OCI-M1 (cell line): ENCODE measurements at regions not wholly inside any gene's neighbourhood (a gene's known extent, or its start where the extent isn't known, plus 50 kb on each side); places are given as distances from the start of the nearest gene placed in this dataset.

Experiments used
- DNase-seq: peaks from one replicate; lab custom pipeline; 2025; lab: John Stamatoyannopoulos, UW

DNA sequence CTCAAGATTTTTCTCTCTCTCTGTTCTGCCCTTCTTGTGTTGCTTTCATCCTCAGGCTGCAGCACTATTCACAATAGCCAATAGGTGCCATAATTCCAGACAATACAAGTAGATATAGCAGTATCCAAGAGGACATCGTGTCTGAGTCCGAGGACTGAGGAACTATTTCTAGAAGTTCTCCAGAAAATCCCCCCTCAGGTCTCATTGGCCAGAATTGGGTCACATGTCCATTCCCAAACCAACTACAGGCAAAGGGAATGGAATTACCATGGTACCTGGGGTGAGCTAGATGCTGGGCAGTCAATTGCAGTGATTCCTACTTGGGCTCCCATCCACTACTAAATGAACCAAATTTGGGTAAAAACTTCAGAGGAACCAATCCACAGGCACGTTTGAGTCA lies 301.9 kb upstream of the RASGEF1B start:
- DNase-seq, result no peak

DNA sequence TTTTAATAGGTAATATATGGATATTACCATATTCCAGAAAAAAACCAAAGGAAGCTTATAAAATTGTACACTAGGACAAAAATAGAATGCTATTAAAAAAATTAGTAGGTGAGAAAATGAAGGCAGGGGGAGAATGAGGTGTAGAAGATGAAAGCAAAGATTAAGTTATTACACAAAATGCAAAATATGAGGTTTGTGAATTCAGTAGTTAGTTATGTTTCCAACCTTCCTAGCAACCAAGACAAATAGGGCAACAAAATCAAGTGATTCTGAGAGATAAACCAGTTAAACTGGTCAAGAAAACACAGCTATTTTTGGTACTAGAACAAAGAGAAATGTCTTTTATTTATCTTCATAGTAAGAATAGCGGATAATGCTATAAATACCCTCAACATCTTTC lies 300.0 kb upstream of the RASGEF1B start:
- DNase-seq, result no peak

DNA sequence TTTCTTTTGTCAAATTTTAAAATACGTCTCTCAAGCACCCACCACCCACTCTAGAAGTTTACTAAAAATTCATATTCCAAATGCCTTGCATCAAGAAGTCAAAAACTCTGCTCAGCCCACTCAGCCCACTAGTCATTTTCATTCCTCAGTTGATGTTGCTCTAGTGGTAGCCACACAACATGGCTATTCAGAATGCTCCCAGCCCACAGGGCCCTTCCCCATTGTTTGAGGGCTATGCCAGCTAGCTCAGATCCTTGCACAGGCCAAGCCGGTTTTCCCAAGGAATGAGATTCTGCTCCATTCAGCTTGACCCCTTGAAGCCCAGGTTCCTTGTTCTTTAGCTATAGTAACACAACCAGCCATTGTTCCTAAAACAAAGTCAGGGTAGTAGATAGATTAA lies 297.5 kb upstream of the RASGEF1B start:
- no peak for DNase-seq

DNA sequence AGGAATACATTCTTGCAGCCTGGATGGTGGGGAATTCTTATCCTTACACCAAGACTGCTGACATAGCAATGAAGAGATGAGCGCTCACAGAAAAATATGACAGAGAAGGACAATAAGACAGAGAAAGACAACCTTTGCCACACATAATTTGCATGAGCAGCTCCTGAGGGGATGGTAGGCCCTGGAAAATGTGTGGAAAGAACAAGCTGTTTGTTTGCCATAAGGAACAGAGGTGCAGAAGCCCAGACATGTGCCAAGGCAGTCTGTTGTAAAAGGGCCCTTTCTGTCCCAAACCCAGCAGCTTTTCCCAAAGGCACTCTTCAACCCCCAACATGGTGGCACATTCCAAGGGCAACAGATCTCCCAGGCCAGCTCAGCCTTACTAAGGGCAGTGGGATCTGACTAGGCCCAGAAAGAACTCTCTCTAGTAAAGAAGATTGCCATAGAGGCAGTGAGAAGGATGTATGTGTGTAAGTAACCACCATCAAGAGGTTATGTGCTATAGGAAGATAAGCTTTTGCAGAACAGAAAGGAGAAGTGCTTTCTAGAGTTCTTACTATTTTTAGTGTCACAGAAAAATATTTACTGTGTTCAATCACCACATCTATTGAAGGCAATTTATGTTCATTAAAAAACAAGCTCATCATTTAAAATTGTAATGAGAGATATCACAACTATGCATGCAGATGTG lies 287.0 kb upstream of the RASGEF1B start:
- peak; percentile 84 for DNase-seq

DNA sequence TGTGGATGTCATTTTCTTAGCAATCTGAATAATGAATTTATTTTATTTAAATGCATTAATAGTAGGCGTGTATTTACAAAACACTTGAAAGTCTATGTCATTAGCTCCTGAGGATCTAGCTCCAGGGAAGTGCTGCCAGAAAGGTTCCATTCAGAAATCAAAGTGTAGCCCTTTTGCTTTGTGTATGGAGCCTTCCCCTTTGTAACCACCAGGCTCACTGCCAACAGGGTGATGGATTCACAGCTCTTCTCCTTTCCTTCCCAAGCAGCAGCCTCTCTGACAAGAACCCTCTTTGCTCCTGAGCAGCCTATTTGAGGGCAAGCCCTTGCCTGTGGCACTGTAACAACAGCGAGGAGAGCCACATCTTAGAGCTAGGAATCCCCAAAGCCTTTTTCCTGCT lies 286.0 kb upstream of the RASGEF1B start:
- peak; percentile 37 for DNase-seq

DNA sequence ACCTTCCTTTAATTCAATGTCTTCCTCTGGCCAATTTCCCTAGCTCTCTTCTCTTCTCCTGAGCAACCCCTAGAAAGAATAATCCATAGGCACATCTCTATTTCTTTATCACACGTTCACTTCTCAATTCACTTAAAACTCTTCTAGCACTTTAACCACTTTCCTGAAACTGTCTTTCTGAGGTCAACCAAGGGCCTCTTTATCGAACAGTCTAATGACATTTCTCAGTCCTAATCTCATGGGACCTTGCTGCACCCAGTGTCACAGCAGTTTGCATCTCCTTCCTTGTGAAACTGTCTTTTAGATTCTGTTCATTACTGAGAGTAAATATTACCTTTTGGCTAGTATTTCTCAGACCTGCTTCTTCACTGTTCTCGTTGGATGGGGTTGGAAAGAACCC lies 285.3 kb upstream of the RASGEF1B start:
- DNase-seq, result peak; percentile 9

DNA sequence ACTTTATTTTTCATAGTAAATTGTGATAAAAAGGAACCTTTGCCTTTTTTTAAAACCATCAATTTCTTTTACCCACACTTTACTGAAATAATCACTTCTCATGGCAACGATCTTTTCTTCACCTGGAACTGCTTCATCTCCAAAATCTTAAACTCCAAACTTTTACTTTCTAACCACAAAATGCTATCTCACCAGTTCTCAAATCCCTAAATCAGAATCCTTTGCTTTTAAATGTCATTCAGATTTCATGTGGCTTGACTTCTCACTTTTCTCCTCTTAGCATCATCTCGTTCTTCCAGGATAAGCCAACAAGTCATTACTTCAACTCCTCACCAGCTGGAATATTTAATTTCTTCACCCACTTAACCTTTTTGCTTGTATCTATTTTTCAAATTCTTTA lies 284.3 kb upstream of the RASGEF1B start:
- no peak for DNase-seq

DNA sequence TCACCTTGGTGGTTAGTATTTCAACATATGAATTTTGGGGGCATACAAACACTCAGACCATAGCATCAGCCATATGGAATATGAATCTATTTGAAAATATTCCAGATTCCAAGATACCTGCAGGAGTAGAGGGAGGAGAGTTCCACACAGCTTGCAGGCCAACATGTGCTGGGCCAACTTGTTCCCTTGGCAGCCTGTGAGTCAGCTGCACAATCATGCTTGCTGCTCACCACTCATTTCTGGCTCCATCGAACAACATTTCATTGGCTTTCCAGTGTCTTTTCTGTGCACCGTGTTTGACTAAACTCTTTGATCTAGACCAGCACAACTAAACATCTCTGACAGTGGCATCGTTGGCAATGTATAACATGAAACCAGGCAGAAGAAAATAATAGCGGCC lies 282.5 kb upstream of the RASGEF1B start:
- no peak for DNase-seq

DNA sequence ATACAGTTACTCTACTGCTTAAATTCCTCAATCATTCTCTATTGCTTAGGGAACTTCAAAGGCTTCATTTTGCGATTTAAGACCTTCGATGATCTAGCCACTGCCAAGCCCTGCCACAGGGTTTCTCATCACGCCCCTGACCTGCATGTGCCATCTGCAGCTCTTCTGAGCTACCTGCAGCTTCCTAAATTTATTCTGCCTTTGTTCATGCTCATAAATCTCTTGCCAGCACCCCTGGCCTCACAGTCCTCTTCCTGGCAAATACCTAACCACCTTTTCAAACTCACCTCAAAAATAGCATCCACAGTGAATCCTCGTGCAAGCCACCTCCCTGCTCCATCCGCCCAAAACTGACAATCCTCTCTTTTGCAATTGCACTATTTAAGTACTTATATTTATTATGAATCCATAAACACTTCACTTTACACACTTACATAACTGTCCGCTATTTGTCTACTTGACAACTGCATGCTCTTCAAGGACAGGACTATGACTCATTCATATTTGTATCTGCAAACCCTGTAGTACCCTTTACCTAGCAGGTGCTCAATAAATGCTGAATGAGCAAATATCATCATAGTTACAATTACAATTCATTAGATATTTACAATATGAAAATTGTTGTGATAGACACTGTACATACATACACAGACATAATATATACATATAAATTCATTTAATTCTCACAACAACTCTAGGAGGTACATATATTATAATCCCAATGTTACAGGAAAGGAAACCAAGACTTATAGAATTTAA lies 280.0 kb upstream of the RASGEF1B start:
- DNase-seq, result no peak

DNA sequence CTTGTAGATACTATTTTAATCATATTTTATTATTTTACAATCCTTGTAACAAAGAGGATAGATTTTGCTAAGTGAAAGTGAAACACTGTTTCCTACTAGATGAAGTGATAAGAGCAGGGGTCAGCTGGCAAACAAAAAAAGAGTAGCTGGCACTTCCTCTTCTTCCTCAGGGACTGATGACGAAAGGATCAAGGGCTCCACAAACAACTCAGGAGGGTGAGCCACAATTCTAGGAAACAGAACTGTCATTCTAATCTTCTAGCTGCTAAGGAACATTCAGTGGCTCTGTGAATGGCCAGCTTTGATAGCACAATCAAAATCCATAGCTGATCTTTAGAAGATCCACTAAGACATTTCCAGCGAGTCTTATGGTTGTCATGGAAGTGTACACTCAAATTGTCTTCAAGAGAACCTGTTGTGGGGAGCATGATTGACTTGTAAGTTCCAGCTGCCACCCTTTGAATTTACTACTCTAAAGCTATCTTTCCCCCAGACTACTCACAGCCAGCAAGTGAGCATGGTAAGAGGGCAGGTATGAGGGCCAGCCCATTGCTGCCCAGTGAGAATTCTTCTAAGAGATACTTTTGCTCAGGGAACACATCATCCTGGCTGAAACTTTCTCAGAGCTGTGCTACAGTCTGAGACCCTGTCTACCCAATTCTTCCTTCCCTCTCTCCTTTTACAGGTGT lies 275.7 kb upstream of the RASGEF1B start:
- peak; percentile 96 for DNase-seq

DNA sequence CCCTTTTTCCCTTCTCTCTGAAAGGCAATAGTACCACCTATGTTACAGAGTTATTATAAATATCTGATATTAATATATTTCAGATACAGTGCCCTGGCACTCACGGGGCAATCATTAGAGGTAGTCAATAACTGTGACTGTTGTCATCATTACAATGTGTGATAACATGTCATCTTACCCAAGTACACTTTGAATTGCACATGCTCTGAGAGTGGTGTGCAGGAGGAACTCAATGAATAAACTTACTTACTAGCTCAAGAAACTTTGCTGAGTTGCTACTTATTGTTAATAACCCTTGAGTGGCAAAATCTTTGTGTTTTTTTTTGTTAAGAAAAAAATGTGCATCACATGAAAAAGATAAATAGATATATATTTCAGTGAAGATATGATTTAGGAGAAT lies 275.1 kb upstream of the RASGEF1B start:
- DNase-seq, result peak; percentile 70

DNA sequence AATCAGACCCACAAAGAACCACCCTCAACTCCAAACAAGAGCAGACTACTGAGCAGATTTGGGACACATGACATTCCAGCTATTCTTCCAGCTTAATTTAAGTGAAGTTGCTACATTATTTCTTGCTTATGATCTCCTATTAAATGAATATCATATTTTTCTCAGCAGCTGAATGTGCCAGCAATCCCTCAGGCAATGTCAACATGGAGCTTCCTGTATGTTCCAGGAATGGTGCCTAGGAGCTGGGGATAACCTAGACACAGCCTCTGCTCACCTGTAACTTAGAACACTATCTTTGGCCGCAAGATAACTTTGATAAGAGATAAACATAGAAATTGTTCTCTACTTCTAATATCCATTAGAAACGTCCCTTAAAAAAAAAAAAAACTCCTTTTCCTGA lies 274.4 kb upstream of the RASGEF1B start:
- DNase-seq, result no peak

DNA sequence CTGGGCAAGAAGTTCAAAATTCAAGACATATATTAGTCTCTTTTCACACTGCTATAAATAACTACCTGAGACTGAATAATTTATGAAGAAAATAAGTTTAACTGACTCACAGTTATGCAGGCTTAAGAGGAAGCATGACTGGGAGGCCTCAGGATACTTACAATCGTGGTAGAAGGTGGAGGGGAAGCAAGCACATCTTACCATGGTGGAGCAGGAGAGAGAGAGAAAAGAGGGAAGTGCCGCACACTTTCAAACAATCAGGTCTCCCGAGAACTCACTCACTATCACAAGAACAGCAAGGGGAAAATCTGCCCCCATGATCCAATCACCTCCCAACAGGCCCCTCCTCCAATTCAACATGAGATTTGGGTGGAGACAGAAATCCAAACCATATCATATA lies 273.3 kb upstream of the RASGEF1B start:
- DNase-seq, result peak; percentile 61

DNA sequence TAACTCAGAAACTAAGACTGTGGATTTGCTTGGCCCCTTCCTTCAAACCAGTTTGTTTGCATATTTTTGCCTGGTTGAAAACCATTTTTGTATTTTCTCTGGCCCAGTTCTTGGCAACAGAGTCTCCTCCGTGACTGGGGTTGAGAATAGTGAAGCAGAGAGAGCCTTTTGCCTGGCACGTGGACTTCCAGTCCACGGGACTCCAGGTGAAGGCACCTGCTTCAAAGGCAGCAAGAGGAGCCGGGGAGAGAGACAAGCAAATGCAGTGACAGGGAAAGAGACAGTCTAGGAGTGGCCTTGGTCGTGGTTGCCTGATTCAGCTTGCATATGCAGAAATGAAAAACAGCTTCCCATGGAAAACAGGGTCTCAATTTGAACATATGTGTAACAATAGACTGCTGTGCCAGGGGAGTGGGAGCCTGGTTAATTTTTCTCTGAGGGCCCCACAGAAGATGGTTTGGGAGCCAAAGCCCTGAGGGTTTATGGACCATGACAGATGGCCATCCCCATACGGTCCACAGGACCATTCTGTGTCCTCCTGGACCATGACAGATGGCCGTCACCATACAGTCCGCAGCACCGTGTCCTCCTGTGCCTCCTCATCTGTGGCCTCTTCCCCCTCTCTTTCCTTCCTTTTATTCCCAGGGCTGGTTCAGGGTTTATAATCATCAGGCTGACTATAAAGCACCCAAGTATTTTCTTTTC lies 272.2 kb upstream of the RASGEF1B start:
- no peak for DNase-seq

DNA sequence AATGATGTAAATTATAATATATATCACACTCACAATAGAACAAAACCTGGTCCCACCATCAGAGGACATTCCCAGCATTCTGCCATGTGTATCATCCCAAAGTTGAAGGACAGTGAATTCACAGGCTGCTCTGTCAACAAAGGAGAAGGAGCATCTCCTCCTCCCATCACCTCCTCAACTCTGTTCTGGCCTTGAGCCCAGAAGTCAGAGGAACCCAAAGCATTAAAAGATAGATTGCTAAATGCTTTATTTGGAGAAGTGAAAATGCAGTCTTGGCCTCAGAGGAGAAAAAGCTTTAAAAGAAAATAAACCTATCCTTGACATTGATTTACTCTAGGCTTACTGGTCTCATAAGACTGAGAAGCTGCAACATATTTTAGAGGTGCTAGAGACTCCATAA lies 268.8 kb upstream of the RASGEF1B start:
- no peak for DNase-seq

DNA sequence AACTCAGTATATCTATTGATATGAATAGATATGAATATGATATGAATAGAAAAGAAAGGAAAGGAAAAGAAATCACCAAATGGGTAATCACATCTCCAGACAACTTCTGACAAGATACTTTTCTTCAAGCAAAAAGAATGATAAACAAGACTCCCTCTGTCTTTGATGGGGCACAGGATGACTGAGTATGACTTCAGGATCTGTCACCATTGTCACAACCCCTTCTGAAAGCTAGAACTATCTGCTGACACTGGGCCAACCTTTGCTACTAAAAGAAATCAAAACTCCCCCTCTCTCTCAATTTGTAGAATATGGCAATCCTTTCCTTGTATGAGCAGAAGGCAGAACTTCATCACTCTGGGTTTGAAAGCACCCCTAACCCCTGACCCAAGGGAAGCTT lies 267.2 kb upstream of the RASGEF1B start:
- DNase-seq, result no peak

DNA sequence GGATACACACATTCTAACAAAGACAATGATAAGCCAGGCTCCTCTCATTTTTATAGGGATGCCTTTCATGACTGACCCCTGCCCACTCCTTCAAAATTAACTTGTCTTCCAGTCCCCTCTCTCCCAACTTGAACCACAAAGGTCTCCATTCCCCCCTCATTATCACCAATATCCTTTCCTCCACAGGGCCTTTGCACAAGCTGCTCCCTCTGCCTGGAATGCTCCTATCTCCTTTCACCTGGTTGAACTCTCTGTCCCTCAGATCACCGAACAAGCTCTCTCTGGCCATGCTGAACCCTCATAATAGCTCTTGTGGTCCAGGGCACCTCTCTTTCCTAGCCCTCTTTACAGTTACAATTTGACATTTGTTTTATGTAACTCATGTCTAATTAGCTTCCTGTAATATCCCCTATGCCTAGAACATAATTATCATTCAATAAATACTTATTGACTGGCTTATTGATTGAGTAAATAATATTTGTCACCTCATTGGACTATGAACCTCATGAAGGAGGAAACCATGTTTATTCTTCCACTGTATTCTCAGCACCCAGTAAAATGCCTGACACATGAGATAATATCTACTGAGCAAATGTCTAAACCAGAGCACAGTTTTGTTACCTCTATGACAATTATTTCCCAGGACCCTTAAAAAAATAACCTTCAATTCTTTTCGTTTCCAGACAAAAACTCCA lies 266.3 kb upstream of the RASGEF1B start:
- no peak for DNase-seq

DNA sequence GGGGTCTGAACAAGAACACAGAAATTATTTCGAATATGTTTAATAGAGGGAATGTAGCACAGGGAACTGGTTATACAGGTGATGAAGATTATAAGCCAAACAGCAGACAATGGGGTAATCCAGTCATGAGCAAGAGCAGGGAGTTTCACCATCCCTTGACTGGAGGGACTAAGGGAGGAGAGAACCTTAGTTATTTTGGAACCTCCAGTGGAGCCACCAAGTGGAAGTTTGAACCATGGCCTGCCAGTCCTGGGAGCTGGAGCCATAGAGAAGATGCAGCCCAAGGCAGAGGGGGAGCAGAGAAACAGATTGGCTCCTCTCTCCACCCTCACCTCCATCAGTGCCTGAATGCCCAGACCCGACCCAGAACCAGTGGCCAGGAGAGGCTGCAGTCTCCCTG lies 264.6 kb upstream of the RASGEF1B start:
- peak; percentile 4 for DNase-seq

DNA sequence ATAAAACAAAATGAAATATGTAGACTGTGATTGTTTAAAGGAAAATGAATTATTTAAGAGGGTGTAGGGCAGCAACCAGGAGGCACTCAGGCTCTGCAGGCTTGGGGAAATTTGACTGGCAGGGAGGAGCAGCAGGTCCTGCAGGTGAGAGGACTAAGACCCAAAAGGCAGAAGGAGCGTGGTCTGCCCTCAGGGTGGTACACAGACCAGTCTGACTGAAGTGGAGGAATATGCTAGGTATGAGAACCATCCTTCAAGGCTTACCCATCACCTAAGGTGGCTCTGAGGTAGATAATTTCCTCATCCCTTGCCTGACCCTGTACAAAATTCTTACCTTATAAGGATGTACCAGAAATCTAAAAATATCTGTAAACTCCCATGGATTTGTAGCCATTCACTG lies 261.3 kb upstream of the RASGEF1B start:
- DNase-seq, result no peak

DNA sequence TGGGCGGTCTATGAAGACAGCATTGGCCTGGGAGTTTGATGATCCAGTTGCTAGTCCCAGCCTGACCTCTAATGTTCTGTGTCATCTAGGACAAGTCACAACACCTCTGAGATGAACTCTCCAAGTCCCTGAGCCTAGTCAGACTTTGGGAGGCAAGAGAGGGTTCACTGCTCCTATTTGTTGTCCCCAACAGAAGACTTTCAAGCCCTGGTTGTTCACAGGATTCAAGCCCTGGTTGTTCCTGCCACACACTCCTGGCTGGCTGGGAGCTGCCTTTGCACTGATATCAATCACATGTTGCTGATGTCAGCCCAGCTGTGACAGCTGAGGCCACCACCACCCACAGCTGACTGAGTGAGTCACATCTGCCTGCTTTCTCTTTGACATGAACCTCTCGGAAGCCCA lies 253.2 kb upstream of the RASGEF1B start:
- DNase-seq, result peak; percentile 84

DNA sequence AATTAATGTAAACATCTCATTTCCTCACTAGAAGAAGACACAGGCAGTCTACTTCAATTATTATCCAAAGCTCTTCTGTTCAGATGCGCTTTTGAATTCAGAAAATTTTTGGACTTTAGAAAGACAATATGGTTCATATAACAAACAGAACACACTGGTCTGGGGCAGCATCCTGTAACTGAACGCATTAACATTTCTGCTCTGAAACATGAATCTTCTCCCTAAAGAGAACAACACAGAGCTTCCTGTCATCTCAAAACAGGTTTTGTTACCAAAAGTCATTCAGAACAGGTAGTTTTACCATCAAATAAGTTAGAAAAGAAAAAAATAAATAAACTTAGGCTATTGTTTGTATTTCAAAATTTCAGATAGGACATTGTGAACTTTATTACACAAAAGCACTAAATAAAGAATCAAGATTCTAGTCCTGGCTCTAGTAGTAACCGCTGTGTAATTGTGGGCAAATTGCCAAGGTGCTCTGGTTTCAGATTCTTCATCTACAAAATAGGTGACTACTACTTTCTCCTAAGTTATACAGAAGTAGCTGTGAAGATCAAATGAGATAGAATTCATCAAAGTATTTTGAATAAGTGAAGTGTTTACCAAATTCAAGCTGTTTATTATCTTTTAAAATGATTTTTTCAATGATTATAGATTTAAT lies 252.3 kb upstream of the RASGEF1B start:
- DNase-seq, result no peak
